Astrocyte of the spinal cord (primary cell): ENCODE measurements at regions not wholly inside any gene's neighbourhood (a gene's known extent, or its start where the extent isn't known, plus 50 kb on each side); places are given as distances from the start of the nearest gene placed in this dataset.

Experiments
- DNase-seq: peaks from one replicate; pipeline ENCODE4 v3.0.0; 2011; ENCODE audit warnings: low read depth, low spot score
- H3K4me3 ChIP-seq: 2 replicates; pipeline ENCODE4 v1.5.1; 2011; ENCODE audit warnings: low read depth, mild to moderate bottlenecking, low read length, moderate library complexity
- CTCF ChIP-seq: IDR thresholded peaks from 2 replicates; pipeline ENCODE4 v1.5.1; 2012; ENCODE audit warnings: low read depth, mild to moderate bottlenecking, low read length, inconsistent platforms
- in situ Hi-C: cut with HindIII; loops from 2 replicates; pipeline ENCODE4 v1.10.0; 2017; ENCODE audit warnings: low sequenced_read_pairs

DNA sequence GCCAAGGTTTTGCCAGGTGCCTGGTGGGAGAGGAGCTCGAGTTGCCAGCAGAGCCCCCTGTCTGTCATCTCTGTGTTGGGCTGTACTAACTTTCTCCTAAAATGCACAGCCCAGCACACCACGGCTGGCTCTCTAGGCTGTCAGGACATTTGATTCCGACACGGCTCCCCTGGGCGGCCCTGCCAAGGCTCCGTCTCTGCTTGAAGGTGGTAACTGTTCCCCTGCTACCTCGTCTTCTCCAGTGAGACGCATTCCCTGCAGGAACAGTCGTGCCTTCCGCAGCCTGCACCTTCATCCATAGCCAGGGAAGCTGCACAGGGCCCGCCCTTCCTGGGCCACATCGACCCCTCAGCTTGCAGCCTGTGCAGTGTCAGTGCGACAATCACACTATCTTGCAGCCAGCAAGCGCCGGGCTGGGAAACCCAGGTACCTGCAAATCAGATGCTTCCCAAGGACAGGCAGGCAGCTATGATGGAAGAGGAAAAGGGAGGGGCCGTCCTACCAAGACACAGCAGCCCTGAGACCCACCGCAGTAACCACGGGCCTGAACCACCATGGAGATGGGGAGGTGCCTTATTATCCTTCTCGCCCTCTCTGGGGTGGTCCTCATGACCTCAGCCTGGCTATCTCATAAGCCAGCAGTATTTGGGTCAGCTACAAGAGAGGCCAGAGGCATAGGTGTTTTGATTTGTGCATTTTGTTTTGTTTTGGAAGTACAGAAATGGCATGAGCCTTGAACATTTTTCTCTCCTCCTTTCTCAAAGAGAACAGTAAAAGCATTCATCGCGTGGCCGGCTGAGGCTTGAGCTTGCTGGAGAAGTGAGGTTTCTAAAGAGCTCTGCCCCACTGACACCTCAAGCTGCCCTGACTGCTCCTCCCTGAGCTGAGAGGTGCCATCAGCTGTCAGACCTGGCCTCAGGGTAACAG is 361.7 kb upstream of the TNRC6C start:
- H3K4me3 ChIP-seq: no peak overlapping the region
- DNase-seq: no peak
- in situ Hi-C loops: no loop called here
- no peak for TF ChIP-seq CTCF

DNA sequence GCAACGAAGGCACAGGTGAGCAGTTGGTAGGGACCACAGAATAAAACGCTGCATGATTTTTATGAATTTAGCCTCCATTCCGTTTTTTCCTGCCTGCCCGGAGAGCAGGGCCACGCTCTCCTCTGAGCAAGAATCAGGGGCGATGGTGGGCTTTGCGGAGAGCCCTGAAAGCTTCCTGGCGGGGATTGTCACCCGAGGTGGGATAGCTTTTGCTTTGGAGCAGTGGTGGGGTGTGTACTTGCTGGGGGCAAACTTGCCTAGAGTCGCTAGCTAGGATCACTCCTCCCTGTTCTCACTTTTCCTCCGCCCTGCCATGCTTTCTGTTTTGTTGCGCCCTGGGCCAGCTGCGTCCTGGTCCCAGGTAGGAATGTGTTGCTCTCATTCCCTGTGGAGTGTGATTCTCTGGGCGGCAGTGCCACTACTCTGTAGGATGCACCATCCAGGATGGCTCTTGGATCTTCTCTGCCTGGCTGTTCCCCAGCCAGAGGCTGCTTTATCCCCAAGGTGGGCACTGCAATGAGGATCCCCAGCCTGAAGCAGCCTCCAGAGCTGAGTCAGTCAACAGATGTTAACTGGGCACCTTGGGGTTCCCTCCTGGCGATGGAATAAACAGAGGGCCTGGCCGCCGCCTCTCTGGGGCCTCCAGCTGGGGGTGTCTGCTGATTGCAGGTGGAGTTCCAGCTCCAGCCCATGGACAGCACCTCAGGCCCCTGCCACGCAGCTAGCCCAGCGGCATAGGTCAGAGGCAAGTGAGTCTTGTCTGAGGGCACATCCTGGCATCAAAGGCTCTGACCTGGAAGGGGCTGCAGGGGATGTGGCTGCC is 360.9 kb upstream of the TNRC6C start:
- no peak for TF ChIP-seq CTCF
- in situ Hi-C loops: no loop called here
- H3K4me3 ChIP-seq: no peak overlapping the region
- no peak for DNase-seq

DNA sequence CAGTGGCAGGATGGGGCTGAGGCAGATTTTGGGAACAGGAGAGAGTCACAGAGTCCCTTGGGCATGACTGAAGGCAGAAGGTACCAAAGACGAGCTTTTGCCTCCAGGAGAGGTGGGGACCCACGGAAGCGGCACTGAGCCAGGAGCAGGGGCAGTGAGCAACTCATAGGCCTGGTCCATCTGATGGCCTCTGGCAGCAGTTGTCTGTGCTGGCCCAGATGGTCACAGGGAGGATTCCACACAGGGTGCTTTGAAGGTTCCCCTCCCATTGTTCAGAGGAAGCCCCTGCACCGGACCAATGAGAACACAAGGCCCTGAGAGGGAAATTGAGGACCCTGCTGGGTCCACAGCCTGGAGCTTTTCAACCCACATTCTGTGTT is 360.3 kb upstream of the TNRC6C start:
- no peak for DNase-seq
- in situ Hi-C loops: no loop called here
- H3K4me3 ChIP-seq: no peak overlapping the region
- TF ChIP-seq CTCF: no peak

GRCh38 chr17:77599699-77600098 is 358.8 kb upstream of the TNRC6C start:
- H3K4me3 ChIP-seq: no peak overlapping the region
- in situ Hi-C loops: no loop called here
- DNase-seq: no peak
- TF ChIP-seq CTCF: no peak

GRCh38 chr17:77600346-77600745 is 358.2 kb upstream of the TNRC6C start:
- DNase-seq: no peak
- TF ChIP-seq CTCF: no peak
- H3K4me3 ChIP-seq: no peak overlapping the region
- in situ Hi-C loops: no loop called here

GRCh38 chr17:77601054-77601979 is 357.2 kb upstream of the TNRC6C start:
- DNase-seq: no peak
- no peak for TF ChIP-seq CTCF
- H3K4me3 ChIP-seq: no peak overlapping the region
- in situ Hi-C loops: no loop called here
